PC-3 (cell line): ENCODE measurements at regions not wholly inside any gene's neighbourhood (a gene's known extent, or its start where the extent isn't known, plus 50 kb on each side); places are given as distances from the start of the nearest gene placed in this dataset.

Source experiments
- ATAC-seq: fragments of 200-7000 bp; cut with Tn5 transposase; 2 replicates; pipeline ENCODE4 v1.9.1; 2020; ENCODE audit warnings: mild to moderate bottlenecking, moderate library complexity
- BruUV-seq: library from RNA; stranded (reverse); fragments of 400-500 nt; replicated peaks from 2 replicates; lab custom pipeline; 2021; lab: Mats Ljungman, UMichigan
- CTCF ChIA-PET: fragments of 300-600 bp; sonication (Branson Sonifier 250); formaldehyde crosslinking; loops from one replicate; lab custom pipeline; 2022; ENCODE audit warnings: antibody characterized with exemption; lab: Charles Lee
- POLR2A ChIA-PET: fragments of 300-600 bp; sonication (Branson Sonifier 250); formaldehyde crosslinking; loops from one replicate; lab custom pipeline; 2022; ENCODE audit warnings: antibody characterized with exemption; ENCODE audit not compliant: unreplicated experiment; lab: Charles Lee
- DNase-seq: peaks from one replicate; pipeline ENCODE4 v3.0.0-alpha.2; 2015
- H2AFZ ChIP-seq: fragments of 300-600 bp; sonication (generic); 2 replicates; pipeline ENCODE4 v1.6.0; 2016; ENCODE audit warnings: antibody characterized with exemption, low read length
- H3F3A ChIP-seq: fragments of 300-600 bp; sonication (generic); one replicate; pipeline ENCODE4 v1.6.0; 2017; ENCODE audit warnings: antibody characterized with exemption, low read length, control low read depth, mild to moderate bottlenecking; ENCODE audit not compliant: unreplicated experiment
- H3K27ac ChIP-seq: fragments of 300-600 bp; sonication (generic); 2 replicates; pipeline ENCODE4 v1.5.1; 2016; ENCODE audit warnings: mild to moderate bottlenecking, low read length
- H3K27me3 ChIP-seq: fragments of 300-600 bp; sonication (generic); 2 replicates; pipeline ENCODE4 v1.6.1; 2016; ENCODE audit warnings: low read length, mixed read lengths
- H3K36me3 ChIP-seq: fragments of 300-600 bp; sonication (generic); 2 replicates; pipeline ENCODE4 v1.6.1; 2016; ENCODE audit warnings: low read depth, mixed run types, low read length, mixed read lengths
- H3K4me1 ChIP-seq: fragments of 300-600 bp; sonication (generic); 2 replicates; pipeline ENCODE4 v1.5.1; 2016; ENCODE audit warnings: low read length; ENCODE audit not compliant: insufficient read depth
- H3K4me2 ChIP-seq: fragments of 300-600 bp; sonication (generic); 2 replicates; pipeline ENCODE4 v1.6.0; 2016; ENCODE audit warnings: low read length
- H3K4me3 ChIP-seq: fragments of 300-600 bp; sonication (generic); 2 replicates; pipeline ENCODE4 v1.5.1; 2016; ENCODE audit warnings: mild to moderate bottlenecking, low read length, mixed read lengths
- H3K79me2 ChIP-seq: fragments of 300-600 bp; sonication (generic); 2 replicates; pipeline ENCODE4 v1.6.1; 2017; ENCODE audit warnings: low read length, mixed read lengths
- H3K9ac ChIP-seq: fragments of 300-600 bp; sonication (generic); 2 replicates; pipeline ENCODE4 v1.6.0; 2016; ENCODE audit warnings: mild to moderate bottlenecking, low read length
- H3K9me2 ChIP-seq: fragments of 300-600 bp; sonication (generic); replicated peaks from 2 replicates; pipeline ENCODE4 v1.6.1; 2016; ENCODE audit warnings: mixed run types, low read length, mixed read lengths
- H3K9me3 ChIP-seq: fragments of 300-600 bp; sonication (generic); 2 replicates; pipeline ENCODE4 v1.6.1; 2016; ENCODE audit warnings: low read length, mixed read lengths
- H4K20me1 ChIP-seq: fragments of 300-600 bp; sonication (generic); 2 replicates; pipeline ENCODE4 v1.6.1; 2016; ENCODE audit warnings: low read length, mixed read lengths
- CTCF ChIP-seq: fragments of 300-600 bp; sonication (generic); conservative IDR thresholded peaks from 2 replicates; pipeline ENCODE4 v1.5.1; 2017; ENCODE audit warnings: antibody characterized with exemption, low read depth, mild to moderate bottlenecking, low read length
- EZH2 ChIP-seq: fragments of 300-600 bp; sonication (generic); IDR thresholded peaks from one replicate; pipeline ENCODE4 v1.6.1; 2017; ENCODE audit warnings: antibody characterized with exemption, mild to moderate bottlenecking, low read length; ENCODE audit not compliant: unreplicated experiment
- EZH2phosphoT487 ChIP-seq: fragments of 300-600 bp; sonication (generic); IDR thresholded peaks from 2 replicates; pipeline ENCODE4 v1.6.1; 2018; ENCODE audit warnings: mild to moderate bottlenecking, antibody characterized with exemption, low read length, borderline replicate concordance
- intact Hi-C: fragments of 100-400 bp; cut with micrococcal nuclease; formaldehyde crosslinking; loops from 2 replicates; pipeline ENCODE4 v1.9.0; 2023

DNA sequence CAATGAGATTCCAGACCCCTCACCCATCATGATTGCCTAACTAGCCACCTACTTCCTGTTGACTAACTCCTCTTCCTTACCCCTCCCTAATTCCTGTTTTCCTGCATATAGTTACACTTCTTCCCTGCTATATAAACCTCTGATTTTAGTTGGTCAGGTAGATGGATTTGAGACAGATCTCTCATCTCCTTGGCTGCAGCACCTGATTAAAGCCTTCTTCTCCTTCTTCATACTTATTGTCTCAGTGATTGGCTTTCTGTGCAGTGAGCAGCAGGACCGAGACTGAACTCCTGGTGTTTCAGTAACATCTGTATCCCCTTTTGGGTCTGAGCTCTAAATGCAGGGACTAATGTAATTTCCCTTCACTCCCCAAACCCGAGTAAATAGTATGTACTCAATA, 51.7 kb upstream of the ATXN1 start:
- POLR2A ChIA-PET: no interaction called here
- Histone ChIP-seq H3K27ac (no peak overlapping the region), H3K9me2 (no peaks in the 10 kb centered on the region), H3K36me3 (no peaks in the 10 kb centered on the region), H3K4me3 (no peak overlapping the region), H3K79me2 (no peaks in the 10 kb centered on the region), H2AFZ (no peak overlapping the region), H3K9me3 (peaks cover 18% of the 10 kb centered on the region), H3F3A (no peaks in the 10 kb centered on the region), H4K20me1 (no peaks in the 10 kb centered on the region), H3K4me1 (no peaks in the 10 kb centered on the region), H3K27me3 (no peaks in the 10 kb centered on the region), H3K9ac (no peak overlapping the region), H3K4me2 (no peak overlapping the region)
- no TSS peak for BruUV-seq
- no peak for ATAC-seq
- DNase-seq: no peak
- TF ChIP-seq EZH2phosphoT487 (no peak), CTCF (no peak), EZH2 (no peak)
- CTCF ChIA-PET: no interaction called here
- intact Hi-C loops: no loop called here

GRCh38 chr6:16811277-16811979, 50.2 kb upstream of the ATXN1 start:
- H3K9me3 ChIP-seq: peaks cover 18% of the 10 kb centered on the region
- no peaks in the 10 kb centered on the region for H3K4me1 ChIP-seq
- no peaks in the 10 kb centered on the region for H3K79me2 ChIP-seq
- intact Hi-C loops: no loop called here
- ChIA-PET POLR2A (no interaction called here), CTCF (no interaction called here)
- ATAC-seq (no peak), DNase-seq (no peak)
- H2AFZ ChIP-seq: no peak overlapping the region
- H3K4me2 ChIP-seq: no peak overlapping the region
- no peaks in the 10 kb centered on the region for H3K27me3 ChIP-seq
- H3K4me3 ChIP-seq: no peak overlapping the region
- no peak overlapping the region for H3K27ac ChIP-seq
- no peaks in the 10 kb centered on the region for H4K20me1 ChIP-seq
- no peak overlapping the region for H3K9ac ChIP-seq
- H3K9me2 ChIP-seq: no peaks in the 10 kb centered on the region
- no peaks in the 10 kb centered on the region for H3K36me3 ChIP-seq
- H3F3A ChIP-seq: no peaks in the 10 kb centered on the region
- TF ChIP-seq CTCF (no peak), EZH2 (no peak), EZH2phosphoT487 (no peak)
- BruUV-seq: no TSS peak
